ENCODE measurements at regions not wholly inside any gene's neighbourhood (a gene's known extent, or its start where the extent isn't known, plus 50 kb on each side); places are given as distances from the start of the nearest gene placed in this dataset.

GRCh38 chr21:16913010-16913409 lies 599.8 kb upstream of the CXADR start:
- DNase-seq (ENCODE audit: low spot score): no peak

GRCh38 chr21:16928439-16928838 lies 584.4 kb upstream of the CXADR start:
- DNase-seq (ENCODE audit: low spot score): no peak

- DNase-seq (ENCODE audit: low spot score): no peak
Measured at GRCh38 chr21:16932314-16932713, 580.5 kb upstream of the CXADR start.

DNA sequence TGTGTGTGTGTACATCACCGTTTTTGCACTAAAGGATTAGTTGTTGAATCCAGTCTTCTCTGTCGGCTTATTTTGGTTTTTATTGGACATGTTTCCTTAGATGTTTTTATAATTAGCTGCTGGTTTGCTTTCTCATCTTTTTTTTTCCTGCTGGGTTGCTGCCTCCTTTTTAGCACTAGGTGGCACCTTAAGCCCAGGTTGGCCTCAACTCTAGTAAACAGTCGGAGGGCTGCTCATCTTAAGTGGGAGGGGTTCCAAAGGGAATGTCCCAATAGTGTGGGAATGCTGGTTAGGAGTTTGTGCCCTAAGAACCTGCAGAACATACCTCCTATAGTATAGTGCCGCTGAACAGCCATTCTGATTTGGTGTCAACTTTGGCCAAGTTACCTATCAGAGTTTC lies 570.1 kb upstream of the CXADR start:
- DNase-seq (ENCODE audit: low spot score): no peak

GRCh38 chr21:16943231-16943630 lies 569.6 kb upstream of the CXADR start:
- no peak for DNase-seq (ENCODE audit: low spot score)

DNA sequence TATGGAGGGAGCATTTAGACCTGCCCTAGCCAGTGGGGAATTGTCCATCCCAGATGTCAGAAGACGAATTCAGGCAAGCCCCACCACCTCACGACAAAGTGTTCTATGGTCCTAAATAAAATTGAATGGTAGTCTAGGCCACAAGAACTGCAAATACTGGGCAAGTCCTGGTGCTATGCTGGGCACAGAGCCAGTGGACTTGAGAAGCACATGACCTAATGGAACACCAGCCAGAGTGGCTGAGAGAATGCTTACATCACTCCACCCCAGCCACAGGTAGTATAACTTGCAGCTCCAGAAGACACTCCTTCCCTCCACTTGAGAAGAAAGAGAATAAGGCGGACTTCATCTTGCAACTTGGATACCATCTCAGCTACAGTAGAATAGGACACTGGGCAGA lies 567.3 kb upstream of the CXADR start:
- no peak for DNase-seq (ENCODE audit: low spot score)

DNA sequence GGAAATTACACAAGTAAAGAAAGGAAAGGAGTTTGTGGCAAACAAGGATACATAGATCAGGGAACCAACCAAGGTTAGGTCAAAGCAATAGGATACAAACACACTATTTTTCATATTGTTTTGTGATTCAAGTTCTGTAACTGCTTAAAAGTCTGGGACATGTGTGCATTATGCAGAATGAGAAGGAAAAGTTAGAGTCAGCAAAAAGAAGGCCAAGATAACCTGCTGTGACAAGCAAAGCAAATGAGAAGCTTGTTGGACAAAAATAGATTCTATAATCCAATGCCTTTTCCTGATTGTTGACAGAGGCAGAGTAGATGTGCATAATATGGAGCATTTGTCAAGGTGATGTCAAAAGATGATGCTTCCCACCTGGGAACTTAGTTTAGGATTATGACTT lies 556.0 kb upstream of the CXADR start:
- DNase-seq (ENCODE audit: low spot score): no peak

DNA sequence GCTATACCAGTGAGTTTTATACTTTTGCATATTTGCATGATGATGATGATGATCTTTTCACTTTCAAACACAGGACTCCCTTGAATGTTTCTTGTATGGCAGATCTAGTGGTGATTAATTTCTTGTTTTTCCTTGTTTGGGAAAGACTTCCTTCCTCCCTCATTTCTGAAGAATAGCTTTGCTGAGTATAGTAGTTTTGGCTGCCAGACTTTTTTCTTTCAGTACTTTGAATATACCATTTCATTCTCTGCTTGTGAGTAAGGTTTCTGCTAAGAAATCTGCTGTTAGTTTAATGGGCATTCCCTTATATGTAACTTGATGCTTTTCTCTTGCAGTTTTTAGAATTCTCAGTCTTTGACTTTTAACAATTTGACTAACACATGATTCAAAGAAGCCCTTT lies 547.4 kb upstream of the CXADR start:
- DNase-seq (ENCODE audit: low spot score): no peak

- no peak for DNase-seq (ENCODE audit: low spot score)
Measured at GRCh38 chr21:16968436-16968835, 544.4 kb upstream of the CXADR start.

- DNase-seq (ENCODE audit: low spot score): no peak
Measured at GRCh38 chr21:16969636-16970035, 543.2 kb upstream of the CXADR start.

DNA sequence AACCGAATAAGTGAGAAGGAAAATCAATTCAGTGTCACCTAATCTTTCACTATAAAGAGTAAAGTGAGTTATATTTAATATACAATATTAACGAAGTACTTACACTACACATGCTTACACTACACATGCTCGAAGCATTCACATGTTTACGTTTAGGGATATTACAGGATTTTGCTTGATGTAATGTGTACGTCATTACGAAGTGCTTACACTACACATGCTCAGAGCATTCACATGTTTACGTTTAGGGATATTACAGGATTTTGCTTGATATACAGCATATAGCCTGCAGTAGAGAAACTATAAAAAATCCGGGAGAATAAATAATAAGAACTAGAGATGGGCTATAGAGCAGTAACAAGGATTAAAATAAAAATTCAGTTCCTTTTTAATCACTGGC lies 538.8 kb upstream of the CXADR start:
- no peak for DNase-seq (ENCODE audit: low spot score)

GRCh38 chr21:16976193-16976592 lies 536.6 kb upstream of the CXADR start:
- no peak for DNase-seq (ENCODE audit: low spot score)

DNA sequence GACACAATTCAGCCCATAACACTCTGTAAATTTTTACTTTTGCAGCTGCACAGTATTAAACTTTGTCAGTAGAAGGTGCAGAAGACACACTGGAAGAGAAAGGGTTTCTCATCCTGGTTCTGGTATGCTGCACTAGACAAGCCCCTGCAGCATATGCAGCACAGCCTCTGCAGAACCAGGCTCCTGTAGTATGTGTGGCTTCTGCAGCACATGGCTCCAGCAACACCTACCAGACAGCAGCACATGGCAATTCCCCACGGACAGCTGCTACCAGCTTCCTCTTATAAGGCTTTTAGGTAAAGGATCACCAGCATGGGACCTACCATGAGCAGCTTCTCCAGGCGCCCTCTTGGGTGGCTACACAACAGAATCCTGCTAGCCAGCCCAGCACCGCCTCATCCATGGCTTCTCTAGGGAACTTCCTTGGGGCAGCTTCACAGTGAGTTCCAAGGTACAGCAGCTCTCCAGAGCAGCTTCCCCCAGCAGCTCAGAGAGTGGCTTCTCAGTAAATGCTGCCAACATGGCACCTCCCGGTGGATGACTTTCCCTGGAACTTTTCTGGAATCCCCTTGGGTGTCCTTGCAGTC lies 534.4 kb upstream of the CXADR start:
- no peak for DNase-seq (ENCODE audit: low spot score)

DNA sequence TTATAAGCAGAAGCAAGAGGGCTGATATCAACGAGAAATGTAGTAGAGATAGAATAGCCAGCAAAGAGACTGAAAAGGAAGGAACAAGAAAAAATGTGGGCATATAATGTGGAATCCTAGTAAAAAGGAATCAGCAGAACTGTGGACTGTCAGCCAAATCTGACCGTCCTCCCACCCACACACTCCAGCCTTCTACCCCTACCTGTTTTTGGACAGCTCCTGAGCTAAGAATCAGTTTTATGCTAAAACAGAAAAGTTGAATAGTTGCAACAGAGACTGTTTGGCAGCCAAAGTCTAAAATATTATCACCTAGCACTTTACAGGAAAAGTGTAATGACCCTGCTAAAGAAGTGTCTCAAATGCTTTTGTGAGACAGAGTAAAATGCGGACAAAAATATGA lies 533.3 kb upstream of the CXADR start:
- DNase-seq (ENCODE audit: low spot score): no peak

- DNase-seq (ENCODE audit: low spot score): no peak
Measured at GRCh38 chr21:16983420-16983819, 529.4 kb upstream of the CXADR start.

GRCh38 chr21:16992448-16992847 lies 520.4 kb upstream of the CXADR start:
- DNase-seq (ENCODE audit: low spot score): no peak

GRCh38 chr21:16993416-16994038 lies 519.3 kb upstream of the CXADR start:
- DNase-seq (ENCODE audit: low spot score): no peak

GRCh38 chr21:17002594-17003257 lies 510.1 kb upstream of the CXADR start:
- DNase-seq (ENCODE audit: low spot score): no peak

- DNase-seq (ENCODE audit: low spot score): no peak
Measured at GRCh38 chr21:17003258-17003615, 509.6 kb upstream of the CXADR start.

DNA sequence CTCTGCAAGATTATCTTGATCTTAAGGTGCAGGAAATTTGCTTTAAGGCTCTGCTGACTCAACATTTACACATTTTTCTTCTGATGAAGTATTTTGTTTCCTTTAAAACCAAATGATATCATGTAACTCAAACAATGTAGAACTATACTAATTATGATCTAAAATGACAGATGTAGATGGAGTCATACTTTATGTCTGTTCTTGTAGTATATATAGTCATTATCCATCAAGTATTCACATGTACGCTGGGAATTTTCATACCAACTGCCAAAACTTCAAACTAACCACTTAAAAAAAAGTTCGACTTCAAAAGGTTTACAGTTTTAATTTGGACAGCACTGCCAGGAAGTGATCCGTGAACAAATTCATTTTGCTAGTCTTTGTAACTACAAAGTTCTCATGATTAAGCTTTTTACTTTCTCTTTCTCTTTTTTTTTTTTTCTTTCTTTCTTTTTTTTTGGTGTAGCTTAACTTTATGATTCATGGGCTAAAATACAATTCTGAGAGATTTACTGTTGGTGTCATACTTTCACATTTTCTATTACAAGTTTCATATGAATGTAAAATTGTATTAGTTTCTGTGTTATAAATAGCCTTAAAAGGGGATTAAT lies 509.0 kb upstream of the CXADR start:
- no peak for DNase-seq (ENCODE audit: low spot score)

GRCh38 chr21:17032141-17032655 lies 480.6 kb upstream of the CXADR start:
- DNase-seq (ENCODE audit: low spot score): no peak

DNA sequence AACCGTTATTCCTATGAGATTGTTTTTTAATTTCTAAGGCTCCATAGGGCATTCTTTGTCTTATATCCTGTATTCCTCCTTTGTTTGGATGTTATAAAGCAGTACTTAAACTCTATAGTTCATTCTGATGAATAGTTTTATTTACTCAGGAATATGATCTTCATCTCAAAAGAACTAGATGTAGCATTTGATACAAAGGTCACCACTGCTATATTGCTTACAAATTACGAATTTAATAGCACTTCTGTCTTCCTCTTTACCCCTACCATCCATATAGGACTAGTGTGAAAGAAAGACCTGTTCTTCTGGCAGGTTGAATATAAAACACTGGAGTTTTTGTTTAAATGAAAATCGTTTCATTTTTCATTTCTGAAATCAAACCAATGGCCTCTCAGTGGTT lies 468.1 kb upstream of the CXADR start:
- DNase-seq (ENCODE audit: low spot score): no peak

- DNase-seq (ENCODE audit: low spot score): no peak
Measured at GRCh38 chr21:17045214-17045853, 467.5 kb upstream of the CXADR start.
